VCaP (cell line): ENCODE measurements at regions not wholly inside any gene's neighbourhood (a gene's known extent, or its start where the extent isn't known, plus 50 kb on each side); places are given as distances from the start of the nearest gene placed in this dataset.

Experiments
- H3K27ac ChIP-seq: fragments of 450-650 bp; 2 replicates; pipeline ENCODE4 v1.5.1; 2017
- TF ChIP-seq, protein P1 (sequence below): fragments of 450-650 bp; conservative IDR thresholded peaks from 2 replicates; pipeline ENCODE4 v1.5.1; 2017; ENCODE audit warnings: mild to moderate bottlenecking, moderate library complexity

DNA sequence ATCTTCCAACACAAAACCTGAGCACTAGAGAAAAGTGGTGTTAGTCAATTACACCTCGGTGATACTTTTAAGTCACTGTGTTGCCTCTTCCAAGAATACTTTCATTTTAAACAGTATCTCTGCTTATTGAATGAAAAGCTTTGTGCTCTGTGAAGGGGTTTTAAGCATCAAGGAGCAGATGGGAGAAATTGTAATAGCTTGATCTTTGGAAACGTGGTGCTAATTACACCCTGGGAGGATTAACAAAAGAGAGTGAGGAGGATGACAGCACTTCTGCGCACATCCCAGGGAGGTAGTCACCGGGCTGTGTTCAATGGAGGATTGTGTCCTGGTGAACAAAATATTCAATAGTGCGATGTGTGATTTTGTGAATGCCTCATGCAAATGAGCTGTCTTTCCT lies 477.4 kb upstream of the ADAMTS16 start:
- TF ChIP-seq, protein P1, sequence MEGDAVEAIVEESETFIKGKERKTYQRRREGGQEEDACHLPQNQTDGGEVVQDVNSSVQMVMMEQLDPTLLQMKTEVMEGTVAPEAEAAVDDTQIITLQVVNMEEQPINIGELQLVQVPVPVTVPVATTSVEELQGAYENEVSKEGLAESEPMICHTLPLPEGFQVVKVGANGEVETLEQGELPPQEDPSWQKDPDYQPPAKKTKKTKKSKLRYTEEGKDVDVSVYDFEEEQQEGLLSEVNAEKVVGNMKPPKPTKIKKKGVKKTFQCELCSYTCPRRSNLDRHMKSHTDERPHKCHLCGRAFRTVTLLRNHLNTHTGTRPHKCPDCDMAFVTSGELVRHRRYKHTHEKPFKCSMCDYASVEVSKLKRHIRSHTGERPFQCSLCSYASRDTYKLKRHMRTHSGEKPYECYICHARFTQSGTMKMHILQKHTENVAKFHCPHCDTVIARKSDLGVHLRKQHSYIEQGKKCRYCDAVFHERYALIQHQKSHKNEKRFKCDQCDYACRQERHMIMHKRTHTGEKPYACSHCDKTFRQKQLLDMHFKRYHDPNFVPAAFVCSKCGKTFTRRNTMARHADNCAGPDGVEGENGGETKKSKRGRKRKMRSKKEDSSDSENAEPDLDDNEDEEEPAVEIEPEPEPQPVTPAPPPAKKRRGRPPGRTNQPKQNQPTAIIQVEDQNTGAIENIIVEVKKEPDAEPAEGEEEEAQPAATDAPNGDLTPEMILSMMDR: no peak
- H3K27ac ChIP-seq: no peak overlapping the region

DNA sequence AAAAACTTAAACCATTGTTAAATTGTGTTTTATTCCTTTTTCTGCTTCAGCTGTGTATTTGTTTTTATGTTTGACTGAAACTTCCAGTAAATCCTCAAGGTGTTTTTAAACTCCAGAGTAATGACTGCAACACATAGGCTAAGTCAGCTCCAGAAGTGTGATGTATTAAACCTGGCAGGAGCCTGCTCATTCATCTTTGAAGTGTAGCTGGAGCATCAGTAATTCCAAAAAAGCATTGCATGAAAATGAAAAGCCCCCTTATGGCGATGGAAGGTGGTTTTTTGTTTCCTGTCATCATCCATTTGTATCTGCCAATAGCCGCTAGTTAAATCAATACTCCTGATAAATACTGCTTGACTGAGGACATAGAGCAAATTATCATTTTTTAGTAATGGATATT lies 474.2 kb upstream of the ADAMTS16 start:
- TF ChIP-seq, protein P1: no peak
- no peak overlapping the region for H3K27ac ChIP-seq

DNA sequence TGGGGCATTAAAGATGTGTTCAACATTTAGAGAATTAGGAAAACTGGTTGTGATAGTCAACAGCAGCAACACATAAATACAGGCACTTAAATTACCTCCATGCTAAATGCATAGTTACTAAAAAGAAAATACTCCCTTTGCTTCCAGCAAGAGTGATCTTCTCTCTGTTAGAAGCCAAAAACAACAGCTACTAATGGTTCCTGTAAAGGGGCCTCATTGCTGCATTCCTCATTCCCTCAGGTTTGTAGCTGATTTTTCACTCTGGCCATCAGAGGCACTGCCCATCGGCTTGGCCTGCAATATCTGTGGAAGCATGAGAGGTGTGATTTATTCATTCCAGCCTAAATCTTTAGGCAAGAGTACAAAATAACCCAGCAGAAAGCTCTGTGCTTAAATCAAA lies 466.0 kb upstream of the ADAMTS16 start:
- TF ChIP-seq, protein P1: no peak
- H3K27ac ChIP-seq: no peak overlapping the region

DNA sequence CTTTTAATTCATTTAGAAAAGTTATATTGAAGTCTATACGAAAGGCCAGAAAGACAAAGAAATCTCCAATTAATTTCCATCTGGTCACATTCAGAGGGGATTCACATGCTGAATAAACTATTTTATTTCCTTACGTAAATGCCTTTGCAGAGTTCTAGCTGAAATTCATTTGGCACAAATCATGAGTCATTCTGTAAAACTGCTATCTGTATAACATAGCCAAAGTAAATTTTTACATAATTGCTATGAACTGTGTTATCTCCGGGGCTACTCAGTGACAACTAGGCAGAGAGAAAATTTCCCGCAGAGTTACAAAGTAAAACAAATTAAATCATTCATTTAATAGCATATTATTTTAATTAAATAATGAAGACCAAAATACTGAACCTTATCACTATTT lies 463.2 kb upstream of the ADAMTS16 start:
- TF ChIP-seq, protein P1: no peak
- H3K27ac ChIP-seq: no peak overlapping the region

DNA sequence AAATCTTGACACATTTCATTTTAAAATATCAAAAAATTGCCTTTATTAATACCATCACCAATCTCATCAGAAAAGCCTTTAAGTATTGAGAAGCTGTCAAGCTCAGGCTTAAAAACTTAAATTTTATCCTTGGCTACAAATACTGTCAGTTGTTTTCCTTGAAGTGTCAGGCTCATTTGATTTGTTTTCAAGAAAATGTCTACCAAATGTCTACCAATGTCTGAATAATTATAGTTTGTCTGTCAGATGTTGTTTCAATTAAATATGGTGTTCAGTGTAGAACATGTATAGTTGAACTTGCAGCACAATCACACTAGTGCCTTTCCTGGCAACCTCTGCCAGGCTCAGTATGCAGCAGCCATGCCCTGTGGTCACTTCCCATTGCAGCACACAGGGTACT lies 455.2 kb upstream of the ADAMTS16 start:
- TF ChIP-seq, protein P1: no peak
- H3K27ac ChIP-seq: no peak overlapping the region

DNA sequence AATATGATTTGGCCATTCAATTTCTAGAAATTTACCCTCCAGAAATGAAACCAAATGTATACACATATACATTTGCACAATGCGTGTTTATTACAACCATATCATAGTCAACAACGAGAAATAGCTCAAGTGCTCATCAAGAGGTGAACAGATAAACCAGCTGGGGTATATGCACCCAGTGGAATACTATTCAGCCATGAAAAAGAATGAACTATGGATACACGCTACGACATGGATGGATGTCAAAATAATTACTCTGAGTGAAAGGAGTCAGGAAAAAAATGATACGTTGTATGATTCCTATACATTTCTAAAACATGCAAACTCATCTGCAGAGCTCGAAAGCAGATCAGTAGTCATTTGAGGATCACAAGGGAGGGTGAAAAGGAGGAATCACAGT lies 441.5 kb upstream of the ADAMTS16 start:
- TF ChIP-seq, protein P1: no peak
- no peak overlapping the region for H3K27ac ChIP-seq

DNA sequence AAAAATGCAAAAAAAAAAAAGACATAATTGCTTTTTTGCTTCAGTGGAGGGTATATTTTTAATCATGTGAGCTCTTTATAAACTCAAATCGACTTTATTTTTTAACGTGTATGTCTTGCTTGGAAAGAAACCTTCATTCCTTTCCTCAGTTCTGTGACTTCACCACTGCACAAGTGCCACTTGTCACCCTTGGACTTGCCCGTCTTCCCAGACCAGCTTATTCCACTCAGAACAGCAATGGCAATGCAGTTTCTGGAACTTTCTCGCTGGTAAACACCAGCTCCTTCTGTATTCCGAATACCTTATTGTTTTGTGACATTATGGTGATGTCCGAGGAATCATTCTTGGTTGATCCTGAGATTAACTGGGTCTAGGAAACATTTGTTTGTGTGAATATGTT lies 440.5 kb upstream of the ADAMTS16 start:
- no peak overlapping the region for H3K27ac ChIP-seq

More for the DNA sequence above, 440.5 kb upstream of the ADAMTS16 start:
- TF ChIP-seq, protein P1: no peak
